ENCODE measurements at regions not wholly inside any gene's neighbourhood (a gene's known extent, or its start where the extent isn't known, plus 50 kb on each side); places are given as distances from the start of the nearest gene placed in this dataset.

GRCh38 chr4:12973522-12973921 is 510.6 kb downstream of the RAB28 start:
- no peaks in the 10 kb centered on the region for H3K9me3 ChIP-seq (ENCODE audit: control insufficient read depth, low read length)
- no peaks in the 10 kb centered on the region for H3K36me3 ChIP-seq (ENCODE audit: control insufficient read depth, insufficient read depth, low read length)
- H3K27ac ChIP-seq (ENCODE audit: insufficient read depth, low read length, poor library complexity, severe bottlenecking), result no peak overlapping the region
- H3K27me3 ChIP-seq (replicated peaks; ENCODE audit: control insufficient read depth, insufficient read depth, low read length, poor library complexity, severe bottlenecking), result no peaks in the 10 kb centered on the region
- no peak for DNase-seq
- H3K4me3 ChIP-seq (ENCODE audit: insufficient read depth, low read depth, low read length, poor library complexity, severe bottlenecking), result no peak overlapping the region
- H3K4me1 ChIP-seq (ENCODE audit: control insufficient read depth, insufficient read depth, low read length, poor library complexity, severe bottlenecking), result no peaks in the 10 kb centered on the region

DNA sequence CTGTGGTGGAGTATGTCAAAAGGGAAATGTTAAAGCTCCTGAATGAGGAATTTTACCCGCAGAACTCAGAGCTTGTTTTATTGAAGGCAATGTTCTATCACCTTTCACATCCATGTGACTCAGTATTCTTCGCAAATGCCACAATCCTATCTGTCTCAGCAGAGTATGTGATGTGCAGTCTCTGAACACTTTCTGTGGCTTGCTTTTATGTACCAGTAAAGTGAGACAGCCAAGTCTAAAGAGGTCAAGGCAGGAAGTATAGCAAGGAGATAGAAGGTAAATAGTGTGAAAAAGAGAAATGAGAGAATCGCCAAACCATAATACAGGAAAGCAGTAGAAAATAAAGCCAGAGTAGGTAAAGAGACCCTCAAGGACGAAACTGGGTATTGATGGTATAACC is 515.8 kb downstream of the RAB28 start:
- Histone ChIP-seq H3K9me3 (ENCODE audit: control insufficient read depth, low read length) (no peaks in the 10 kb centered on the region), H3K4me1 (ENCODE audit: control insufficient read depth, insufficient read depth, low read length, poor library complexity, severe bottlenecking) (no peaks in the 10 kb centered on the region), H3K36me3 (ENCODE audit: control insufficient read depth, insufficient read depth, low read length) (no peaks in the 10 kb centered on the region), H3K4me3 (ENCODE audit: insufficient read depth, low read depth, low read length, poor library complexity, severe bottlenecking) (no peak overlapping the region), H3K27ac (ENCODE audit: insufficient read depth, low read length, poor library complexity, severe bottlenecking) (no peak overlapping the region), H3K27me3 (replicated peaks; ENCODE audit: control insufficient read depth, insufficient read depth, low read length, poor library complexity, severe bottlenecking) (no peaks in the 10 kb centered on the region)
- DNase-seq, result no peak

DNA sequence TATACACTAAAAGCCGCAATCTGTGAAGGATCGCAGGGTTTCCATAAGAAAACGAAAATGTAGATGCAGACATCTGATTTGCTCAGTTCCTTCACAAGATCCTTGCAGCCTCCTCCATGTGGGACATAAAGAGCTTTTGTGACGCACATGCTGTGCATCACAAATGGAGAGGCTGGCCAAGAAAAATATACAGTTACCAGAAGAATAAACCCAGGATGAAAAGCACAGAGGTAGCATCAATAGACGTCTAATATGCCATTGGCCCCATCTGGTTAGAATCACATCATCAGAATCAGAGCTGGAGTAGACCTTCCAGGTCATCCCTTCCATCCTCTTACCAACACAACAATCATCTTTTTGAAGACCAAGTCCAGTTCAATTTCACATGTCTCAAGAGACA is 517.4 kb downstream of the RAB28 start:
- DNase-seq, result no peak
- H3K4me1 ChIP-seq (ENCODE audit: control insufficient read depth, insufficient read depth, low read length, poor library complexity, severe bottlenecking), result no peaks in the 10 kb centered on the region

GRCh38 chr4:12965334-12965733 is 518.8 kb downstream of the RAB28 start:
- H3K4me3 ChIP-seq (ENCODE audit: insufficient read depth, low read depth, low read length, poor library complexity, severe bottlenecking), result no peak overlapping the region

More for the DNA sequence above, 517.4 kb downstream of the RAB28 start:
- Histone ChIP-seq H3K27me3 (replicated peaks; ENCODE audit: control insufficient read depth, insufficient read depth, low read length, poor library complexity, severe bottlenecking) (no peaks in the 10 kb centered on the region), H3K36me3 (ENCODE audit: control insufficient read depth, insufficient read depth, low read length) (no peaks in the 10 kb centered on the region), H3K4me3 (ENCODE audit: insufficient read depth, low read depth, low read length, poor library complexity, severe bottlenecking) (no peak overlapping the region), H3K9me3 (ENCODE audit: control insufficient read depth, low read length) (no peaks in the 10 kb centered on the region), H3K27ac (ENCODE audit: insufficient read depth, low read length, poor library complexity, severe bottlenecking) (no peak overlapping the region)

GRCh38 chr4:12963912-12964311 is 520.2 kb downstream of the RAB28 start:
- Histone ChIP-seq H3K9me3 (ENCODE audit: control insufficient read depth, low read length) (no peaks in the 10 kb centered on the region), H3K4me1 (ENCODE audit: control insufficient read depth, insufficient read depth, low read length, poor library complexity, severe bottlenecking) (no peaks in the 10 kb centered on the region), H3K36me3 (ENCODE audit: control insufficient read depth, insufficient read depth, low read length) (no peaks in the 10 kb centered on the region), H3K4me3 (ENCODE audit: insufficient read depth, low read depth, low read length, poor library complexity, severe bottlenecking) (no peak overlapping the region), H3K27me3 (replicated peaks; ENCODE audit: control insufficient read depth, insufficient read depth, low read length, poor library complexity, severe bottlenecking) (no peaks in the 10 kb centered on the region), H3K27ac (ENCODE audit: insufficient read depth, low read length, poor library complexity, severe bottlenecking) (no peak overlapping the region)
- DNase-seq, result no peak

More at GRCh38 chr4:12965334-12965733, 518.8 kb downstream of the RAB28 start:
- Histone ChIP-seq H3K27ac (ENCODE audit: insufficient read depth, low read length, poor library complexity, severe bottlenecking) (no peak overlapping the region), H3K4me1 (ENCODE audit: control insufficient read depth, insufficient read depth, low read length, poor library complexity, severe bottlenecking) (no peaks in the 10 kb centered on the region), H3K9me3 (ENCODE audit: control insufficient read depth, low read length) (no peaks in the 10 kb centered on the region), H3K36me3 (ENCODE audit: control insufficient read depth, insufficient read depth, low read length) (no peaks in the 10 kb centered on the region), H3K27me3 (replicated peaks; ENCODE audit: control insufficient read depth, insufficient read depth, low read length, poor library complexity, severe bottlenecking) (no peaks in the 10 kb centered on the region)
- no peak for DNase-seq

- Histone ChIP-seq H3K4me3 (ENCODE audit: insufficient read depth, low read depth, low read length, poor library complexity, severe bottlenecking) (no peak overlapping the region), H3K27ac (ENCODE audit: insufficient read depth, low read length, poor library complexity, severe bottlenecking) (no peak overlapping the region), H3K36me3 (ENCODE audit: control insufficient read depth, insufficient read depth, low read length) (no peaks in the 10 kb centered on the region), H3K9me3 (ENCODE audit: control insufficient read depth, low read length) (no peaks in the 10 kb centered on the region), H3K4me1 (ENCODE audit: control insufficient read depth, insufficient read depth, low read length, poor library complexity, severe bottlenecking) (no peaks in the 10 kb centered on the region), H3K27me3 (replicated peaks; ENCODE audit: control insufficient read depth, insufficient read depth, low read length, poor library complexity, severe bottlenecking) (no peaks in the 10 kb centered on the region)
- DNase-seq, result no peak
These were observed 520.8 kb downstream of the RAB28 start for GRCh38 chr4:12963291-12963690.

DNA sequence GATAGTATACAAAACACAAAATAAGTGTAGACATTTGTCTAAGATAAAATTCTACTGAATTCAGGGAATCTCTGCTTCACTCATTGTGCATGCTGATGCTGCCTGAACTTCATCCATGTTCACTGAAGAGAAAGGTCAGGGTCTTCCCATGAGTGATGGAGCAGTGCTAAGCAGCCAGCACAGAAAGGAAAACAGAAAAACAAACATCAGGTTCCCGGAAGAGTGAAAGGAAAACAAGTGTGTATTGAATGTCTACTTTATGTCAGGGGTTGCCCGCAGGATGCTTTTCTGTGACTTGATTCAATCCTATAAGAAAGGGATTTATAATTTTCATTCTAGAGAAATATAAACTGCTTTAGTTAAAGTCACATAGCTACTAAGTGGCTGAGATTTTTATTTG is 522.4 kb downstream of the RAB28 start:
- Histone ChIP-seq H3K4me3 (ENCODE audit: insufficient read depth, low read depth, low read length, poor library complexity, severe bottlenecking) (no peak overlapping the region), H3K27ac (ENCODE audit: insufficient read depth, low read length, poor library complexity, severe bottlenecking) (no peak overlapping the region), H3K27me3 (replicated peaks; ENCODE audit: control insufficient read depth, insufficient read depth, low read length, poor library complexity, severe bottlenecking) (no peaks in the 10 kb centered on the region), H3K4me1 (ENCODE audit: control insufficient read depth, insufficient read depth, low read length, poor library complexity, severe bottlenecking) (no peaks in the 10 kb centered on the region), H3K36me3 (ENCODE audit: control insufficient read depth, insufficient read depth, low read length) (no peaks in the 10 kb centered on the region), H3K9me3 (ENCODE audit: control insufficient read depth, low read length) (no peaks in the 10 kb centered on the region)
- no peak for DNase-seq

DNA sequence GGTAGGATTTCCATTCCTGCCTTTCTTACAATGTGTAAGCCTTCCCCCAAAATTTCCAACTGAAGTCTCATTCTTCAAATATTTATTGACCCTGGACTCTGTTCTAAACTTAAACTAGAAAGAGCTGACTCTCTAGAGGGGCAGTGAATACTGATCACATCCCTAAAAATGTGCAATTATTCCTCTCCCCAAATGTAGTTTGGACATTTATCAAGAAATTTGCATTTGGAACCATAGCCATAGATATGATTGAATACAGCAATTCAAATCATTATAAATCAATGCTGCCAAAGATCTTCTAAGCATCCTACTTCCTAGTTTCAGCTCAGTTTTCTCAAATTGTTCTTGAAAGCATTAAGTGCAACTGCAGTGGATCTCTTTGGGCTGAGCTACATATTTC is 525.7 kb downstream of the RAB28 start:
- no peak overlapping the region for H3K4me3 ChIP-seq (ENCODE audit: insufficient read depth, low read depth, low read length, poor library complexity, severe bottlenecking)
- no peak overlapping the region for H3K27ac ChIP-seq (ENCODE audit: insufficient read depth, low read length, poor library complexity, severe bottlenecking)
- H3K36me3 ChIP-seq (ENCODE audit: control insufficient read depth, insufficient read depth, low read length), result no peaks in the 10 kb centered on the region
- H3K9me3 ChIP-seq (ENCODE audit: control insufficient read depth, low read length), result no peaks in the 10 kb centered on the region
- no peak for DNase-seq
- H3K4me1 ChIP-seq (ENCODE audit: control insufficient read depth, insufficient read depth, low read length, poor library complexity, severe bottlenecking), result no peaks in the 10 kb centered on the region
- no peaks in the 10 kb centered on the region for H3K27me3 ChIP-seq (replicated peaks; ENCODE audit: control insufficient read depth, insufficient read depth, low read length, poor library complexity, severe bottlenecking)

- DNase-seq, result no peak
- no peaks in the 10 kb centered on the region for H3K27me3 ChIP-seq (replicated peaks; ENCODE audit: control insufficient read depth, insufficient read depth, low read length, poor library complexity, severe bottlenecking)
- no peaks in the 10 kb centered on the region for H3K9me3 ChIP-seq (ENCODE audit: control insufficient read depth, low read length)
These were observed 527.0 kb downstream of the RAB28 start for GRCh38 chr4:12957108-12957507.

GRCh38 chr4:12956026-12956425 is 528.1 kb downstream of the RAB28 start:
- Histone ChIP-seq H3K9me3 (ENCODE audit: control insufficient read depth, low read length) (no peaks in the 10 kb centered on the region), H3K4me3 (ENCODE audit: insufficient read depth, low read depth, low read length, poor library complexity, severe bottlenecking) (no peak overlapping the region)

More at GRCh38 chr4:12957108-12957507, 527.0 kb downstream of the RAB28 start:
- H3K4me1 ChIP-seq (ENCODE audit: control insufficient read depth, insufficient read depth, low read length, poor library complexity, severe bottlenecking), result no peaks in the 10 kb centered on the region
- H3K4me3 ChIP-seq (ENCODE audit: insufficient read depth, low read depth, low read length, poor library complexity, severe bottlenecking), result no peak overlapping the region
- no peak overlapping the region for H3K27ac ChIP-seq (ENCODE audit: insufficient read depth, low read length, poor library complexity, severe bottlenecking)
- no peaks in the 10 kb centered on the region for H3K36me3 ChIP-seq (ENCODE audit: control insufficient read depth, insufficient read depth, low read length)

More at GRCh38 chr4:12956026-12956425, 528.1 kb downstream of the RAB28 start:
- no peak for DNase-seq
- Histone ChIP-seq H3K27me3 (replicated peaks; ENCODE audit: control insufficient read depth, insufficient read depth, low read length, poor library complexity, severe bottlenecking) (no peaks in the 10 kb centered on the region), H3K4me1 (ENCODE audit: control insufficient read depth, insufficient read depth, low read length, poor library complexity, severe bottlenecking) (no peaks in the 10 kb centered on the region), H3K36me3 (ENCODE audit: control insufficient read depth, insufficient read depth, low read length) (no peaks in the 10 kb centered on the region), H3K27ac (ENCODE audit: insufficient read depth, low read length, poor library complexity, severe bottlenecking) (no peak overlapping the region)

Measured in effector memory CD4-positive, alpha-beta T cell (primary cell).